Brain microvascular endothelial cell (primary cell): ENCODE measurements at regions not wholly inside any gene's neighbourhood (a gene's known extent, or its start where the extent isn't known, plus 50 kb on each side); places are given as distances from the start of the nearest gene placed in this dataset.

Experiments used
- DNase-seq: peaks from one replicate; pipeline ENCODE4 v3.0.0-alpha.2; 2020
- H3K27ac ChIP-seq: fragments of 250-450 bp; sonication (Bioruptor Pico); 2 replicates; pipeline ENCODE4 v1.5.1; 2020; ENCODE audit warnings: mild to moderate bottlenecking, moderate library complexity
- H3K27me3 ChIP-seq: fragments of 250-450 bp; sonication (Bioruptor Pico); replicated peaks from 2 replicates; pipeline ENCODE4 v1.5.1; 2020; ENCODE audit warnings: mild to moderate bottlenecking
- H3K36me3 ChIP-seq: fragments of 250-450 bp; sonication (Bioruptor Pico); replicated peaks from 2 replicates; pipeline ENCODE4 v1.5.1; 2020; ENCODE audit warnings: mild to moderate bottlenecking
- H3K4me3 ChIP-seq: 2 replicates; pipeline ENCODE4 v1.5.1; 2011; ENCODE audit warnings: low read depth, mild to moderate bottlenecking, control low read depth, low read length, moderate library complexity
- CTCF ChIP-seq: IDR thresholded peaks from 2 replicates; pipeline ENCODE4 v1.5.1; 2011; ENCODE audit warnings: low read depth, mild to moderate bottlenecking, moderate library complexity, low read length, control low read depth, inconsistent platforms; ENCODE audit errors: missing control alignments
- in situ Hi-C: cut with HindIII; loops from 2 replicates; pipeline ENCODE4 v1.10.0; 2017; ENCODE audit warnings: low sequenced_read_pairs, low pct_ligation_motif_present

GRCh38 chr2:58494071-58494501 is 253.0 kb upstream of the FANCL start:
- H3K36me3 ChIP-seq = no peaks in the 10 kb centered on the region
- in situ Hi-C loops = no loop called here
- TF ChIP-seq CTCF = no peak
- H3K4me3 ChIP-seq = no peak overlapping the region
- DNase-seq = no peak
- no peaks in the 10 kb centered on the region for H3K27me3 ChIP-seq
- H3K27ac ChIP-seq = no peak overlapping the region

GRCh38 chr2:58484629-58485028 is 243.5 kb upstream of the FANCL start:
- no peak overlapping the region for H3K27ac ChIP-seq

GRCh38 chr2:58484221-58484620 is 243.1 kb upstream of the FANCL start:
- no peak for DNase-seq
- H3K36me3 ChIP-seq = no peaks in the 10 kb centered on the region
- in situ Hi-C loops = no loop called here

More at GRCh38 chr2:58484629-58485028, 243.5 kb upstream of the FANCL start:
- in situ Hi-C loops = no loop called here
- Histone ChIP-seq H3K27me3 (no peaks in the 10 kb centered on the region), H3K36me3 (no peaks in the 10 kb centered on the region), H3K4me3 (no peak overlapping the region)
- no peak for TF ChIP-seq CTCF
- DNase-seq = no peak

GRCh38 chr2:58483307-58483706 is 242.2 kb upstream of the FANCL start:
- H3K27me3 ChIP-seq = no peaks in the 10 kb centered on the region

More at GRCh38 chr2:58484221-58484620, 243.1 kb upstream of the FANCL start:
- no peaks in the 10 kb centered on the region for H3K27me3 ChIP-seq
- TF ChIP-seq CTCF = no peak
- H3K27ac ChIP-seq = no peak overlapping the region
- H3K4me3 ChIP-seq = no peak overlapping the region

GRCh38 chr2:58481670-58482069 is 240.5 kb upstream of the FANCL start:
- DNase-seq = no peak
- no peaks in the 10 kb centered on the region for H3K27me3 ChIP-seq
- TF ChIP-seq CTCF = no peak
- H3K4me3 ChIP-seq = no peak overlapping the region
- H3K36me3 ChIP-seq = no peaks in the 10 kb centered on the region
- in situ Hi-C loops = no loop called here
- no peak overlapping the region for H3K27ac ChIP-seq

More at GRCh38 chr2:58483307-58483706, 242.2 kb upstream of the FANCL start:
- H3K4me3 ChIP-seq = no peak overlapping the region
- H3K36me3 ChIP-seq = no peaks in the 10 kb centered on the region
- in situ Hi-C loops = no loop called here
- TF ChIP-seq CTCF = no peak
- no peak for DNase-seq
- no peak overlapping the region for H3K27ac ChIP-seq

GRCh38 chr2:58480141-58480540 is 239.0 kb upstream of the FANCL start:
- Histone ChIP-seq H3K4me3 (no peak overlapping the region), H3K36me3 (no peaks in the 10 kb centered on the region), H3K27me3 (no peaks in the 10 kb centered on the region), H3K27ac (no peak overlapping the region)
- in situ Hi-C loops = no loop called here
- DNase-seq = no peak
- no peak for TF ChIP-seq CTCF
